IMR-90 (cell line): ENCODE measurements at regions not wholly inside any gene's neighbourhood (a gene's known extent, or its start where the extent isn't known, plus 50 kb on each side); places are given as distances from the start of the nearest gene placed in this dataset.

Source experiments
- BHLHE40 ChIP-seq: fragments of 150-350 bp; IDR thresholded peaks from 2 replicates; pipeline ENCODE4 v1.6.1; 2016; ENCODE audit warnings: mild to moderate bottlenecking, low read depth, low read length
- FOS ChIP-seq: fragments of 150-350 bp; IDR thresholded peaks from 2 replicates; pipeline ENCODE4 v1.6.1; 2016; ENCODE audit warnings: low read depth, low read length
- POLR2A ChIP-seq: IDR thresholded peaks from 2 replicates; pipeline ENCODE4 v1.6.1; 2012; ENCODE audit warnings: mild to moderate bottlenecking, low read depth, low read length
- RAD21 ChIP-seq: IDR thresholded peaks from 2 replicates; pipeline ENCODE4 v1.6.1; 2012; ENCODE audit warnings: low read length, improper control_type of control experiment
- SMC3 ChIP-seq: fragments of 150-350 bp; IDR thresholded peaks from 2 replicates; pipeline ENCODE4 v1.6.1; 2016; ENCODE audit warnings: low read depth, mild to moderate bottlenecking, antibody characterized with exemption, low read length, moderate library complexity
- TF ChIP-seq, protein P1 (sequence below): conservative IDR thresholded peaks from 2 replicates; pipeline ENCODE4 v1.5.1; 2012; ENCODE audit warnings: mild to moderate bottlenecking, low read depth, low read length, improper control_type of control experiment
- TF ChIP-seq, protein P2 (sequence below): fragments of 150-350 bp; IDR thresholded peaks from 2 replicates; pipeline ENCODE4 v1.6.1; 2017; ENCODE audit warnings: mild to moderate bottlenecking, antibody characterized with exemption, low read length, low read depth

DNA sequence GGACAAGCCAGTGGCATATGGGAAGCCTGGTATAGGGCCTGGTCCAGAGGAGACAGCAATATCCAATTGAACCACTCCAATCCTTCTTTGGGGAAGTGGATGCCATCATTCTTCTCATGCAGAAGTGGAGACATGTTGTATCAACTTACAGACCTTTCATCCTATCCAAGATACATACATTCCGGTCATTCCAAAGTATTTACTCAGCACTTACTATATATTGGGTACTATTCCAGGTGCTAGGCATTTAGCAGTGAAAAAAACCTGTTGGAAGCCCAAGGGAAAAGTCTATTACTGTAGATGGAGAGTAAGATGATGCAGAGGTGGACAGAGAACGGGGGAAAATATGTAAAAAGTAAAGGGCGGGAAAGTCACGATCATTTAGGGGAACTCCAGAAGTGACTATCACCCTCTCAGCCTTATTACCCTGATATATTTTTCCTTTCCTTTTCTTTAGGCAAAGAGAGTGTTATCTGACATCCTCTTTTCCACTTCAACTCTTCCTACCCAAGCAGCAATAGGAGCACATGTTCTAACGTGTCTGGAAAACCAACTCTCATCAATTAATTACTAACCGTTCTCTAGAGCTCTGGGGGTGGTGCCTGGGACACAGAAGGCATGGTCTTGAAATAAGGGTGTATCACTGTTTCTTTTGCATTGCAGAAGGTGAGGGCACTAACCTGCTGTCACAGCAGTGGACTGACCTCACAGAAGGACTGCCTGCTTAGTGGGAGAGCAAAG lies 210.1 kb upstream of the MAF start:
- TF ChIP-seq, protein P1, sequence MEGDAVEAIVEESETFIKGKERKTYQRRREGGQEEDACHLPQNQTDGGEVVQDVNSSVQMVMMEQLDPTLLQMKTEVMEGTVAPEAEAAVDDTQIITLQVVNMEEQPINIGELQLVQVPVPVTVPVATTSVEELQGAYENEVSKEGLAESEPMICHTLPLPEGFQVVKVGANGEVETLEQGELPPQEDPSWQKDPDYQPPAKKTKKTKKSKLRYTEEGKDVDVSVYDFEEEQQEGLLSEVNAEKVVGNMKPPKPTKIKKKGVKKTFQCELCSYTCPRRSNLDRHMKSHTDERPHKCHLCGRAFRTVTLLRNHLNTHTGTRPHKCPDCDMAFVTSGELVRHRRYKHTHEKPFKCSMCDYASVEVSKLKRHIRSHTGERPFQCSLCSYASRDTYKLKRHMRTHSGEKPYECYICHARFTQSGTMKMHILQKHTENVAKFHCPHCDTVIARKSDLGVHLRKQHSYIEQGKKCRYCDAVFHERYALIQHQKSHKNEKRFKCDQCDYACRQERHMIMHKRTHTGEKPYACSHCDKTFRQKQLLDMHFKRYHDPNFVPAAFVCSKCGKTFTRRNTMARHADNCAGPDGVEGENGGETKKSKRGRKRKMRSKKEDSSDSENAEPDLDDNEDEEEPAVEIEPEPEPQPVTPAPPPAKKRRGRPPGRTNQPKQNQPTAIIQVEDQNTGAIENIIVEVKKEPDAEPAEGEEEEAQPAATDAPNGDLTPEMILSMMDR = no peak
- TF ChIP-seq, protein P2, sequence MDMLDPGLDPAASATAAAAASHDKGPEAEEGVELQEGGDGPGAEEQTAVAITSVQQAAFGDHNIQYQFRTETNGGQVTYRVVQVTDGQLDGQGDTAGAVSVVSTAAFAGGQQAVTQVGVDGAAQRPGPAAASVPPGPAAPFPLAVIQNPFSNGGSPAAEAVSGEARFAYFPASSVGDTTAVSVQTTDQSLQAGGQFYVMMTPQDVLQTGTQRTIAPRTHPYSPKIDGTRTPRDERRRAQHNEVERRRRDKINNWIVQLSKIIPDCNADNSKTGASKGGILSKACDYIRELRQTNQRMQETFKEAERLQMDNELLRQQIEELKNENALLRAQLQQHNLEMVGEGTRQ = no peak
- TF ChIP-seq FOS = no peak
- no peak for TF ChIP-seq RAD21
- no peak for TF ChIP-seq BHLHE40
- no peak for TF ChIP-seq SMC3
- TF ChIP-seq POLR2A = no peak
